Adrenal gland (tissue), 9 donors: ENCODE measurements at regions not wholly inside any gene's neighbourhood (a gene's known extent, or its start where the extent isn't known, plus 50 kb on each side); places are given as distances from the start of the nearest gene placed in this dataset.

Source experiments
- DNase-seq, 7 donors: peaks; one replicate each; pipeline ENCODE4 v3.0.0-alpha.2; 2019 to 2020
- H3K27ac ChIP-seq, 5 donors: fragments of 200-600 bp; sonication (generic) in 4 of 5; 1 replicate in 3 of 5; 2 replicates in 2 of 5; pipeline versions ENCODE4 v1.5.1 to v1.8.0; 2016 to 2020; ENCODE audit warnings: mild to moderate bottlenecking in 1 of 5
- H3K27me3 ChIP-seq: fragments of 200-600 bp; 2 replicates; pipeline ENCODE4 v1.8.0; 2021
- H3K36me3 ChIP-seq, 2 donors: fragments of 200-600 bp; replicated peaks in 1 of 2; 1 replicate in 1 of 2; 2 replicates in 1 of 2; pipeline versions ENCODE4 v1.5.1 to v1.8.0; 2018 to 2022
- H3K4me1 ChIP-seq, 2 donors: fragments of 200-600 bp; replicated peaks in 1 of 2; 1 replicate in 1 of 2; 2 replicates in 1 of 2; pipeline versions ENCODE4 v1.5.1 to v1.8.0; 2018 to 2021
- H3K4me3 ChIP-seq, 4 donors: fragments of 200-600 bp; sonication (generic) in 3 of 4; one replicate each; pipeline ENCODE4 v1.5.1; 2016 to 2018
- H3K9me3 ChIP-seq, 3 donors: fragments of 200-600 bp; sonication (generic) in 1 of 3; replicated peaks in 1 of 3; 1 replicate in 2 of 3; 2 replicates in 1 of 3; pipeline versions ENCODE4 v1.5.1 to v1.8.0; 2016 to 2021
- POLR2A ChIP-seq, 2 donors: fragments of 450-650 bp; IDR thresholded peaks; one replicate each; pipeline ENCODE4 v1.6.1; 2017; ENCODE audit warnings: antibody characterized with exemption in 2 of 2, mild to moderate bottlenecking in 2 of 2, moderate library complexity in 1 of 2
- WGBS, 4 donors: extraction: QIAGEN DNeasy Blood & Tissue Kit in 2 of 4; methylation state at CpG; one replicate each; pipeline versions ENCODE4 v1.1.5 to v1.1.7; 2013 to 2017; 5-methylcytosine and 5-hydroxymethylcytosine counted together
- intact Hi-C, 2 donors: fragments of 100-400 bp; cut with DNase I; formaldehyde crosslinking; loops; one replicate each; pipeline versions ENCODE4 v1.14.1 to v1.15.0; 2022 to 2023
- TF ChIP-seq, protein P1 (sequence below), 6 experiments: fragments of 450-650 bp in 4 of 6; fragments of 200-600 bp in 2 of 6; sonication (generic) in 1 of 6; IDR thresholded peaks; 1 replicate in 5 of 6; 2 replicates in 1 of 6; pipeline versions ENCODE4 v1.5.1 to v1.8.0; 2016 to 2021; ENCODE audit warnings: antibody characterized with exemption in 6 of 6, mild to moderate bottlenecking in 2 of 6, moderate library complexity in 1 of 6
- donor health status: healthy with polysubstance abuse.
- donor health status: Bipolar disorder and iron deficiency.
- donor health status: DM: yes; HTN: yes; CAD: no.
- donor health status: DM: no; HTN: no; CAD: no.
- donor health status: DM: no; HTN: no; CAD: no.

- Histone ChIP-seq H3K9me3 (no peaks in the 10 kb centered on the region), H3K4me3 (no peak overlapping the region), H3K36me3 (no peaks in the 10 kb centered on the region), H3K4me1 (no peaks in the 10 kb centered on the region), H3K27me3 (no peaks in the 10 kb centered on the region), H3K27ac (no peak overlapping the region)
- TF ChIP-seq, protein P1, sequence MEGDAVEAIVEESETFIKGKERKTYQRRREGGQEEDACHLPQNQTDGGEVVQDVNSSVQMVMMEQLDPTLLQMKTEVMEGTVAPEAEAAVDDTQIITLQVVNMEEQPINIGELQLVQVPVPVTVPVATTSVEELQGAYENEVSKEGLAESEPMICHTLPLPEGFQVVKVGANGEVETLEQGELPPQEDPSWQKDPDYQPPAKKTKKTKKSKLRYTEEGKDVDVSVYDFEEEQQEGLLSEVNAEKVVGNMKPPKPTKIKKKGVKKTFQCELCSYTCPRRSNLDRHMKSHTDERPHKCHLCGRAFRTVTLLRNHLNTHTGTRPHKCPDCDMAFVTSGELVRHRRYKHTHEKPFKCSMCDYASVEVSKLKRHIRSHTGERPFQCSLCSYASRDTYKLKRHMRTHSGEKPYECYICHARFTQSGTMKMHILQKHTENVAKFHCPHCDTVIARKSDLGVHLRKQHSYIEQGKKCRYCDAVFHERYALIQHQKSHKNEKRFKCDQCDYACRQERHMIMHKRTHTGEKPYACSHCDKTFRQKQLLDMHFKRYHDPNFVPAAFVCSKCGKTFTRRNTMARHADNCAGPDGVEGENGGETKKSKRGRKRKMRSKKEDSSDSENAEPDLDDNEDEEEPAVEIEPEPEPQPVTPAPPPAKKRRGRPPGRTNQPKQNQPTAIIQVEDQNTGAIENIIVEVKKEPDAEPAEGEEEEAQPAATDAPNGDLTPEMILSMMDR (IDR thresholded peaks at IDR 0.05), result no peak
- TF ChIP-seq POLR2A (IDR thresholded peaks at IDR 0.05), result no peak
- DNase-seq, result no peak
- WGBS, 4 donors, result 79 to 85% (median 82%) methylated on average over 3 of the region's 3 CpGs
- intact Hi-C loops, result no loop called here
Measured at GRCh38 chr20:11080010-11080409, 406.2 kb upstream of the JAG1 start.

- Histone ChIP-seq H3K4me3 (no peak overlapping the region), H3K4me1 (no peaks in the 10 kb centered on the region), H3K36me3 (no peaks in the 10 kb centered on the region), H3K9me3 (no peaks in the 10 kb centered on the region), H3K27ac (no peak overlapping the region), H3K27me3 (no peaks in the 10 kb centered on the region)
- peak in 6 of 7 donors; percentile 8 to 58 (median 20) for DNase-seq
- TF ChIP-seq, protein P1 (IDR thresholded peaks at IDR 0.05), result no peak
- no peak for TF ChIP-seq POLR2A (IDR thresholded peaks at IDR 0.05)
- 70 to 79% (median 74%) methylated on average over 8 of the region's 8 CpGs for WGBS, 4 donors
- intact Hi-C loops, result no loop called here
Measured at GRCh38 chr20:11080781-11081377, 407.1 kb upstream of the JAG1 start.

DNA sequence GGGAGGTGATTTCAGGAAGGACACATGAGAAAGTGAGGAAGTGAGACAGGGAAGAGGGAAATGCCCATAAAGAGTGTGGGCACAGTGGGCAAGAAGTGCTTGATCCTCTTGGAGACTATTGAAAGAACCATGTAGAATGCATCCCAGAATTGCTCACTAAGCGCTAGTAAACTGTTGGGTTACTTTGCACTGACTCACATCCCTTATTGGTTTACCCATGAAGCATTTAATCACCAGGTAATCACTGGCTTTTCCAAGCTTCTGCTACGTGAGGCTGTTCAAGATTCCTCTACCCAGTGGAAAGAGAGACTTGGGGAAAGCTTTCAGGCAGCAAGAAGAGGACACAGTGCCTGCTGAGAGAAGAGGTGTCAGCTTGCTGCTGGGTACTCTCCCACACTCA, 410.0 kb upstream of the JAG1 start:
- Histone ChIP-seq H3K36me3 (no peaks in the 10 kb centered on the region), H3K9me3 (no peaks in the 10 kb centered on the region), H3K27me3 (no peaks in the 10 kb centered on the region), H3K4me1 (no peaks in the 10 kb centered on the region), H3K4me3 (no peak overlapping the region), H3K27ac (no peak overlapping the region)
- whole genome bisulfite sequencing, 4 donors, result 74 to 88% (median 83%) methylated on average over 2 of the region's 2 CpGs
- intact Hi-C loops, result no loop called here
- DNase-seq, result no peak
- no peak for TF ChIP-seq POLR2A (IDR thresholded peaks at IDR 0.05)
- TF ChIP-seq, protein P1 (IDR thresholded peaks at IDR 0.05), result no peak

GRCh38 chr20:11084508-11084907, 410.7 kb upstream of the JAG1 start:
- H3K4me3 ChIP-seq, result no peak overlapping the region
- DNase-seq, result no peak

More at GRCh38 chr20:11084508-11084907, 410.7 kb upstream of the JAG1 start:
- no peak overlapping the region for H3K27ac ChIP-seq
- TF ChIP-seq POLR2A (IDR thresholded peaks at IDR 0.05), result no peak
- TF ChIP-seq, protein P1 (IDR thresholded peaks at IDR 0.05), result no peak
- intact Hi-C loops, result no loop called here
- no peaks in the 10 kb centered on the region for H3K36me3 ChIP-seq
- H3K27me3 ChIP-seq, result no peaks in the 10 kb centered on the region
- H3K4me1 ChIP-seq, result no peaks in the 10 kb centered on the region
- no peaks in the 10 kb centered on the region for H3K9me3 ChIP-seq
